ENCODE measurements at regions not wholly inside any gene's neighbourhood (a gene's known extent, or its start where the extent isn't known, plus 50 kb on each side); places are given as distances from the start of the nearest gene placed in this dataset.
A peak's percentile ranks its signal among the peaks of the same experiment; 100 is the strongest.

DNA sequence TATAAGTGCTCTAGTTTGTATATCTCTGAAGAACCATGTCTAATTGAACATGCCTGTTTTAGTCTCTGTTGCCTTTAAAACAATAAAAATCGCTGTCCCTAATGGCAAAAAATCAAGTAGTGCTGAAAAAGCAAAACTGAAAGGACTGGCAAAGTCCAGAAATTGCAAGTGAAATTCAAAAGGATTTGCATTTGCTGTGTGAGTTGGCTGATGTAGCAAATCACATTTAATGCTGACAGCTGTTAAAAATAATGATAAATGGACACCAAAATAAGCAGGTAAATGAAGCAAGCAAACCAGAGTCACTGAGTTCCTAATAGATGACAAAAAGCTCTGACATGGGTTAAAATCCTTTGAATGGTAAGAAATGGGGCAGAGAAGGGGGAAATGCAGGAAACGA, 874.1 kb downstream of the GRM8 start:
- DNase-seq: no peak

DNA sequence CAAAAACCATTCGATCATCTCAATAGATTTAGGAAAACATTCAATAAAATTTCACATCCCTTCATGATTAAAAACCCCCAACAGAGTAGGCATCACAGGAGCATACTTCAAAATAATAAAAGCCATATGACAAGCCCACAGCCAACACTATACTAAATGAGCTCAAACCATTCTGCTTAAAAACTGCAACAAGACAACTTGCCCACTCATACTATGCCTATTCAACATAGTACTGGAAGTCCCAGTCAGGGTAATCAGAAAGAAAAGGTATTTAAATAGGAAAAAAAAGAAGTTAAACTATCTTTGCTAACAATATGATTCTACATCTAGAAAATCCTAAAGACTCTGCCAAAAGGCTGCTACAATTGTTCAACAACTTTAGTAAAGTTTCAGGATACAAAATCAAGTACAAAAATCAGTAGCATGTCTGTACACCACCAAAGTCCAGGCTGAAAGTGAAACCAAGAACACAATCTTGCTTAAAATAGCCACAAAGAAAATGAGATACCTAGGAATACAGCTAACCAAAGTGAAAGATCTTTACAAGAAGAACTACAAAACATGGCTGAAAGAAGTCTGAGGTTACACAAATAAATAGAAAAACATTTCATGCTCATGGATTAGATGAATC, 882.6 kb downstream of the GRM8 start:
- no peak for DNase-seq

DNA sequence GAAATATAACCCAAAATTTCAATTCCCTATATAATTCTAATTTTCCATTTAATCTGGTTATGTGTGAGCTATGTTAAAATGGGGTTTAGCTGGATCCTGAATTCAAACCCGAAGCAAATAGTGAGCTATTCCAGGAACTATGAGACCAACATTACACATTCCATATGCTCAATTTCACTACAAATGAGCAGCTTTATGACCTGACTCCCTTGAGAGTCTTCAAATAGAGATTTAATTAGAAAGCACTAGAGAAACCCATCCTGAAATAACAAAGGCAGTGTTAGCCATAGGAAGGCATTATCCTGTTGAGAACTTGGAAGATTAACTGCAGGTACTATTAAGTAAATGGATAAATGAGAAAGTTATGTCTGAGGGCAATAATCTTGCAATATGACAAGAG, 890.0 kb downstream of the GRM8 start:
- no peak for DNase-seq

DNA sequence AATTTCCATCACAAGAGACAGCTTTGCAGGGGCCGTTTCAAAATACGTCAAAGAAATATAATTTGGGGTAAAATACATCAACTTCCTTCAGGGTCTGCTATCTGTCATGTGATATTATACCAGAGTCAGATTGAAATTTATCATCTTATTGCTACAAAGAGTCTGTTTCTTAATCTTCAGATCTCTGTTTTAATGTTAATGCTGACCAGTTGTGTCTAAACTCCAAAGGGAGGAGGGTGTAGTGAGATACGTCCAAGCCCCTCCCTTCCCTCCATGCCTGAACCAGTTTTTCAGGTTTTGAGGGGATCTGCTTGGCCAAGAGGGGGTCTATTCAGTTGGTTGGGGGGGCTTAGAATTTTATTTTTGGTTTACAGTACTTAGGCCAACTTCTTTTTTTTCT, 891.6 kb downstream of the GRM8 start:
- DNase-seq: no peak

DNA sequence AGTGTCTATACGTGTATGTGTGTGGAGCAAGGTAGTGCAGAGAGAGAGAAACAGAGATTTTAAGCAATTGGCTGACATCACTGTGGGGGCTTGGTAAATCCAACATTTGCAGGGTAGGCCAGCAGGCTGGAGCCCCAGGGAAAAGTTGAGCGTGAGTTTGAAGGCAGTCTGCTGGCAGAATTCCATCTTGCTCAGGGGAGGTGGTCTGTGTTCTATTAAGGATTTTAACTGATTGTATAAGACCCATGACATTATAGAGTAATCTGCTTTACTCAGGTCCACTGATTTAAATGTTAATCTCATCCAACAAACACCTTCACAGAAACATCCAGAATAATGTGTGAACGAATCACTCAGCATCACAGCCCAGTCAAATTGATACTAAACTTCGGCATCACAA, 912.9 kb downstream of the GRM8 start:
- no peak for DNase-seq

DNA sequence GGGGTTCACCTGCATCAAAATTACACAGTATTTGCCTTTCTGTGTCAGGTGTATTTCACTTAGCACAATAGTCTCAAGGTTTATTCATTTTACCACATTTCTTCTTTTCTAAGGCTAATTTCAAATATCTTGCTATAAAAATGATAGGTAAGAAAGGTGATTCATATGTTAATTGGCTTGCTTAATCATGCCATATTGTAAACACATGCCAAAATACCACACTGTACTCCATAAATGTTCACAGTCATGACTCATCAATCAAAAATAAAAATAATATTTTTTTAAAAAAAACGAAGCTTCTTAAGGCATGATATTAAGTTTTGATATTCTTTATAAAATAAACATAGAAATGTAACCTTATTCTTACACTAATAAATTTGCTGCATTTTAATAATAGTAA, 947.1 kb downstream of the GRM8 start:
- no peak for DNase-seq

DNA sequence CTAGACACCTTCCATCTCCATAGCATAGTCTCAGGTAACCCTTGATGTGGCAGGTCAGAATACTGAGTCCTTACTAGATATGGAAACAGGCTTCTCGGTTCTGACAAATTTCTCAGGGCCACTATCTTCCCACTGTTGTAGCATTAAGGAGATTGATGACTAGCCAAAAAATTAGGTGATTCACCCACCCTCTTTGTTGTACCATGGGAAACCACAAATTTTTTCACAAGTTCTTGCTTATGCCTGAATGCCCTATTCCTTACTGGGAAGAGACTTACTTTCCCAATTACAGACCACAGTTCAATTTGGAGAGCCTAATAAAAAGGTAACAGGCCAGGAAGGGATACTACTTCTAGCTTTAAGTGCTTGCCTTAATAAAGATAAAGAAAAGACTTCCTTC, 948.8 kb downstream of the GRM8 start:
- no peak for DNase-seq

DNA sequence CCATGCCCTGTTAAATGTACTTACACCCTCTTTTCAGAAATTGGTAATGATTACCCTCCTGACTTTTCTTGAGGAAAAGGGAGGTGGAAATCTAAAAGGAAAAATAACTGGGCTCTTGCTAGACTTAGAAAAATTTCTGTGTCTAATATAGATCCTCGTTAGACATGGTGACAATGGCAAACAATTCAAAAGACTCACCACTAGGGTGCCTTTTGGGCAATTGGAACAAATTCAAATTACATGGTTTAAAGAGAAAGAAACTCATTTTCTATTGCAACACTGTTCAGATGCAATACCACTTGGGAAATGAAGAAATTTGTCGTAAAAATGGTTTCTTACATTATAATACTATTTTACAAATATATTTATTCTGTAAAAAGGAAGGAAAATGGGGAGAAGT, 950.1 kb downstream of the GRM8 start:
- no peak for DNase-seq

DNA sequence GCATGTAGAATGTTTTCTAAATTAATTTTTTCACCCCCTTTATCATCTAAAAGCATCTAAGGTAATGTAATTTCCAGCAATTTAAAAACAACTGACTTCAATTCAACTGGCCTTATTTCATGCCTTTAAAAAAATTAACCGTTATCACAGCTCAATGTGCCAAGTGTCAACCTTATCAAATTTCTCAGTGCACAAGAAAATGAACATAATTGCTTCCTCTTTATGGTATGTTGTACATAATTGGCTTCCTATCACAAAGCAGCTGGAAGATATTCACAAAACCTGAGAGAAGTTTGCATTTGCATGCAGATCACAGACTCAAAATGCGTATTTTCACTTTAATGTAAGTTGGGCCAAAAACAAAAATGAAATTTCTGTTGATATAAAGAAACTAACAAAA, 966.4 kb downstream of the GRM8 start:
- DNase-seq: no peak

DNA sequence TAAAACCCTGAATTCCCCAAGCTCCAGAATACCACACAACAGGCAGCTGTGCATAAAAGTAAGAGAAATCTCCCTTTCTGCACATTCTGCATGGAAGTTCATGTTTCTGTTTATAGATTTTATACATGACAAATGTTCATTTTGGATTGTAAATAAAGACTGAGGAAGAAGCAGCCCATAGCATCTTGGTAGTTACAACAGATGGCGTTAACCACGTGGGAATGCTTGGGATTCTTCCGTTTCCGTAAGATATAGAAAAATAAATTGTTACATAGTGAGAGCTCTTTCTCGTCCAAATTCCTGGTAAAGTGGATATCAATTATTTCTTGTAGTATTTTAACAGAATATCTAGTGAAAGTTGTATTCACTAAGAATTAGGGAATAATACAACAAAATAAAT, 1016.5 kb downstream of the GRM8 start:
- no peak for DNase-seq

DNA sequence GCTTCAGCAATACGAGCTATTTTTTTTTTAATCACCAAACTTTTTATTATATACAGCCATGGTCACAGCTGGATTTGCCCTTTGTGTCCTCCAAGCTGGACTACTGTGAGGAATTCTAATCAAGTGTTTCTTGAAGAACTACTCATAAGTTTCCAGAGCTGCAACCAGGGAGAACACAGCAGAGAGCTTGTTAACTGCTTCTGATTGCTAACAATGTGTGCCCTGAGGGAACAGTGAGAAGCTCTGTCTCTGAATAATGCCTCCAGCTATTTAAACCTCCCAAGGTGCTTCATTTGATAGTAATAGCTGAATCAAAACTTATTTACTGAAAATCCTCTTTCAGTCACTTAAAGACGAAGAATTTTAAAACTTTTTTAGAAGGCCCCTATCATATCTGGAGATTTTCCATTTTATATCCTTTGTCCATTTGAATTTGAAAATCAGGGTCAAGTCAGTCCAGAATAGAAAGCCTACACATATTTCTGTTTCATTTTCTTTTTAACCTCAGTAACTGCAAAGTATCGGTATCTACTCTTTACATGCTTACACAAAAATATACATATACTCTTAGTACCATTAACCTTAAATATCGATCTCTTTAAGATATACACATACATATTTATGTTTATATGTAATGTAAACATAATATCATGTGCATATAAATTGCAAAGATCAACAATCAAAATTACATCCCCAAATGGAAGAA, 1024.2 kb downstream of the GRM8 start:
- no peak for DNase-seq

DNA sequence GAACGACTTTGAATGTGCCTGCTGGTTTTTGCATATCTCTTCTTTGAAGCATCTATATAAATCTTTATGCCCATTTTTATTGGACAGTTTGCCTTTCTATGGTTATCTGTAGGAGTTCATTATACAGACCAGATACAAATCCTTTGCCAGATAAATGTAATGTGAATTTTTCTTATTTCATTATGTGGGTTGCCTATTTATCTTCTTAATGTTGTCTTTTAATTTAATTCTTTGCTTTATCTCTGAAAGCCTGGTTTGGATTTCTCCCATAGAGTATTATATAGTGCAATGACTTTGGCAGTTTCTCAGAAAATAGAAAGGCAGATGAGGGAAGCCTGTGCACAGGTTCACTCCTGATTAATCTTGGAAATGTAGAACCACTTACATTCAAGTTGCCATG, 1025.1 kb downstream of the GRM8 start:
- no peak for DNase-seq

DNA sequence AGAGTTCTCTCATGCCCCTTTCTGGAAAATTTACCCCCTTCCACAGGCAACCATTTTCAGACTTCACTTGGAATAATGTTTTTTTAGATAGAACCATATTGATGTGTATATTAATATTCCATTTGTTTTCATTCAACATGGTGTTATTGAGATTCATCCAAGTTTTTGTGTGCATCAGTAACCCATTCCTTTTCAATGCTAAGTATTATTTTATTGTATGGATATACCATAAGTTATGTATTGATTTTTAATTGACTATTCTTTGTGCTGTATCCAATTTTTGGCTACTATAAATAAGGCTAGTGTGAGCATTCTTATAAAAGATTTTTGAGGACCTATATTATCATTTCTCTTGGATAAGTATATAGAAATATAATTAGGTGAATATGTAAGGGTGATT, 1025.7 kb downstream of the GRM8 start:
- no peak for DNase-seq

DNA sequence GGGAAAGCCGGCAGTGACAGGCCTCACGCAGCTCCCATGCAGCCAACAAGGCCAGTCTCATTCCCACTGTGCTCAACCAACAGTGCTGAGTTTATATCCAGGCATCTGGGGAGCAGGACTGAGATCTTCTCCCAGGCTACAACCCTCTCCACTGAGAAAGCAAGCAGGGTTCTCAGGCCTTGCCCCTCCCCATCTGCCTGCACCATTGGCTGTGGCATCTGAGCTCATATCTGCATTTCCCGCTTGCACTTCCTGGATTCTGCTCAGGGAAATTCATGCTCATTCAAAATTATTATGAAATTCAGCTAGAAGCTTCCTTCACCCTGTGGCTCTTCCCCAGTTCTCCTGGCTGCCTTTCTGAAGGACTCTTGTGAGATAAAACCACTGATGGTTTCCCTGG, 1029.0 kb downstream of the GRM8 start:
- no peak for DNase-seq

DNA sequence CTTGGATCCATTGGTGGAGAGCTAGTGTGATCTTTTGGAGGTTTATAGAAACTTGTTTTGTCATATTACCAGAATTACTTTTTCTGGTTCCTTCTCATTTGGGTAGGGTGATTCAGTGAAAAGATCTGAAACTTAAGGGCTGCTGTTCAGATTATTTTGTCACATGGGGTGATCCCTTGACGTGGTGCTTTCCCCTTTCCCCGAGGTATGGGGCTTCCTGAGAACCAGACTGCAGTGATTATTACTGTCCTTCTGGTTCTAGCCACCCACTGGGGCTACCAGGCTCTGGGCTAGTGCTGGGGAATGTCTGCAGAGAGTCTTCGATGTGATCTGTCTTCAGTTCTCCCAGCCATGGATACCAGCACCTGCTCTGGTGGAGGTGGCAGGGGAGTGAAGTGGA, 1030.0 kb downstream of the GRM8 start:
- no peak for DNase-seq

DNA sequence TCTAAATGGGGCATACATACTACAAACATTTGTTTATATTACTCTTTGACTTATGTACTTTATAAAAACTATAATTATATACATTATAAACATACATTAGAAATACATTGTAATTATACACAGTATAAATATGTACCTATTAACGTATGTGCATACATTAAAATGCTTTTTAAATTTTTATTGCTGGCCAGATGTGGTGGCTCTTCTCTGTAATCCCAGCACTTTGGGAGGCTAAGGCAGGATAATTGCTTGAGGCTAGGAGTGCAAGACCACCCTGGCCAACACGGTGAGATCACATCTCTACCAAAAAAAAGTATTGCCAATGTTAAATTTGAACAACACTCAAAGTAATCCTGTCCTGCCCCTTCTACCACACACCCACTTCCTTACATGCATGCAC, 1037.0 kb downstream of the GRM8 start:
- DNase-seq: no peak

DNA sequence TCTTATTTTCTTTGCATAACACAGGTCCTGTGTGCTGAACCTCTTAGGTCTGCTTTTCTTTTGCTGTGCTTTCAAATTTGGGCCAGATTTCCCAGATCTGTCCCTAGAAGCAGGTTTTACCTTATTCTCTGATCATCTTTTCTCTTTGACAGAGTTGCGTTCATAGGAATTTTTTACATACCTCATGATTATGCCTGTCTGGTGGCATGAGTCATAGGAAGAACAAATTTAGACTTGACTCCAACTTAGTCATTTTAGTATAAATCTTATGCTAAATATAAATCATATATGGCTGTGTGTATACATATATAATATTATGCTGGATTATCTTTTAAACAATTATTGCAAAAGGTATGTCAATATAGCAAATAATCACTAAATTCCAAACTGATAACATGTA, 1038.9 kb downstream of the GRM8 start:
- DNase-seq: no peak

DNA sequence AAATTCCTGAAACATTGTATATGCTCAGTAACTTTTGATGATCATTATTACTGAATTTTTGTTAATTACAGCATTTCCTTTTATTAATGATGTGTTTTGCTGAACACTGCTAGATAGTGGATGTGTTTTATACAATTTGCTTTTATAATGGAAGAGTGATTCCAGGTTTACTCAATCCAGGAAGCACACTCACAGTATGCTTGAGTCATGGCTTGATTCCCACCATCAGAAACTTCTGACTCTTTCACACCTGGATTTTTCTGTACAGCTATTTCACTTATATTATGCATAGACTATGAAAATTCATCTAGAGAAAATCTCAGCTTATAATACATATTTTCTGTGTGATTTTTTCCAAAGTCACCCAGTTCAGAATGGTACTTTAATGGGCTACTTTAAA, 1040.9 kb downstream of the GRM8 start:
- DNase-seq: no peak

DNA sequence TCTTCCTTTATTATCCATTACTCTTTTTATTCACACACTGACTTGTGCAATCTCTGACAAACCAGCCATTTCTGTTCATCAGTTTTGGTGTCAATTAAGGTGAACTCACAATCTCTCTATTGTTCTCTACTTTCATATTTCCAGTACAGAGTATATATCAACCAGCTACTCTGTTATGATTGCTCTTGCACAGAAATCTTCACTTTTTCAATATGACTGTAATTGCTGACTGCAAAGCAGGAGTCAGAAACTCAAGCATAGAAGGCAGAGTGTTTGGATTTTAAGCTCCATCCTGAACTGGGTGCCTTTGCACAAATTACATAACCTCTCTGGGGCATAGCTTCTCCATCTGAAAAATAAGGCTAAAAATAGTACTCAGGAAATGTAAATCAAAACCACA, 1042.0 kb downstream of the GRM8 start:
- no peak for DNase-seq

DNA sequence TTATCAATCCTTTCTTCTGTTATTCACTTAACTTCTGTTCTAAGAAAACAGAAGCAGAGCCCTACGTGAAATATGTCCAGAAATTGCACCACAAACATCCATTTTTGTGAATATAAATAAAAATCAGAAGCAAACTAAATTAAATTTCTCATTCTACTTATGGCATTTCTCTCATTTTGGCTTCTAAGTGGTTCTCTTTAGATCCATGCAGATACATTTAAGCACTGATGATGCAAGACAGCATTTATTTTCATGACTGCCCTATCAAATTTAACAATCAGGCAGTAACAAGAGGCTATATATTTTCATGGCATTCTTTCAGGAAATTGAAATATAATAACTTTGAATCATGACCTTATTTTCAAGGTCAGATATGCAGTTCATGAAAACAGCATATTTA, 1049.6 kb downstream of the GRM8 start:
- no peak for DNase-seq

DNA sequence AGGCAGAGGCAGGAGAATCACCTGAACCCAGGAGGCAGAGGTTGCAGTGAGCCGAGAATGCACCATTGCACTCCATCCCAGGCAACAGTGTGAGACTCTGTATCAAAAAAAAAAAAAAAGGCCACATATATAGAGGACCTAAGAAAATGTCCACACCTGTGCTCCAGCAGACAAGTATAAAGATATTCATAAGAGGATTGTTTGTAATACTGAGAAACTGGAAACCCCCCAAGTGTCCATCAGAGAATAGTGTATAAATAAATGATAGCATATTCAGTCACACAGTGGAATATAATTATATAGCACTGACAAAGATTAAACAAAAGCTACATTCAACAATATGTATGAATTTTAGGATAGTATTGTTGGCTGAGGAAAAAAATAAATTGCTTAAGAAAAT, 1050.6 kb downstream of the GRM8 start:
- DNase-seq: no peak

DNA sequence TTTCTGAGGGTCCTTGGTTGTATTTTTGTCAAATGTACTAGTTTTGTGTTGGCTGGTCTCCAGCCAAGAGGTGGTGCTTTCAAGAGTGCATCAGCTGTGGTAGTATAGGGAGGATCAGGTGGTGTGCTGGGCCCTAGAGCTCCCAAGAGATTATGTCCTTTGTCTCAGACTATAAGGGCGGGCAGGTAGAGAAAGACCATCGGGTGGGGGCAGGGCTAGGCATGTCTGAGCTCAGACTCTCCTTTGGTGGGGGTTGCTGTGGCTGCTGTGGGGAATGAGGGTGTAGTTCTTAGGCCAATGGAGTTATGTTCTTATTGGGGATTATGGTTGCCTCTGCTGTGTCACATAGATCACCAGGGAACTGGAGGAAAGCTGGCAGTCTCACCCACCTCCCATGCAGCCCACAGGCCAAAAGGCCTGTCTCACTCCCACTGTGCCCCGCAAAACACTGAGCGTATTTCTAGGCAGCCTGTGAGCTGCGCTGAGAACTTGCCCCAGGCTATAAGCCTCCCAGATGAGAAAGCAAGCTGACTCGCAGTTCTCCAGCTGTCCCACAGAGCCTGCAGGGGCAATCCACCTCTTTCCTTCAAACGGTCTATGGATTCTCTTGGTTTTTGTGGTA, 1066.7 kb downstream of the GRM8 start:
- peak; percentile 82 for DNase-seq

DNA sequence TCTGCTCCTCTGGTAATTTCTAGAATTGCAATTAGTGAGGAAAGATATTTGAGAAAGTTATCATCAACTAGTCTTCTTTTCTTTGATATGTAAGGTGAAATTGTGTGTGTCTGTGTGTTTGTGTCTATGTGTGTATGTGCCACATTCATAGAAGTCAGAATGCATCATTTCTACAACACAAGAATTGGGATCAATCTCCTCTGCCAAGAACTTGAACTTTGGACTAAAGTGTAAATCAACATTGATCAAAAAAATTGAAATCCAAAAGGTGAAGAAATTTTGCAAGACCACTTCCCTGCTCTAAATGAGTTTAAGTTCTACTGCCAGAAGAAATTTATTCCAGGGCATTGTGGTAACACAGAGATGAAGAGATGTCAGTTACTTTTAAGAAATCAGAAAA, 1072.8 kb downstream of the GRM8 start:
- no peak for DNase-seq

DNA sequence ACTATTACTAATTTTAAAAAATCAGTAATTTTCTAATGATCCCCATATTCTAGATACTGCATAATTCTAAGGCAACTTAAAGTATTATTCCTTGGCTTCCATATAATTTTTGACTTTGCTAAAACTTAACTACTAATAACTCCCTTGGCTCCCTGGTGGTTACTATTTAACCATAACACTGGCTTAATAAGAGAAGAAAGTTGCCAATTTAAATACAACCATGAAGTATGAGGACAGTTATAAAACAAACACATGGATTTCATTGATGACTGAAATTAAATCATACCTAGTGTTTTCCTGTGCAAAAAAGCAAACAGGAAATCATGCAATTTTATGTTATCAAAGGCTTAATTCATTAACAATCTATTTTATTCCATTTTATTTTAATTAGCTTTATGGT, 1073.9 kb downstream of the GRM8 start:
- no peak for DNase-seq

DNA sequence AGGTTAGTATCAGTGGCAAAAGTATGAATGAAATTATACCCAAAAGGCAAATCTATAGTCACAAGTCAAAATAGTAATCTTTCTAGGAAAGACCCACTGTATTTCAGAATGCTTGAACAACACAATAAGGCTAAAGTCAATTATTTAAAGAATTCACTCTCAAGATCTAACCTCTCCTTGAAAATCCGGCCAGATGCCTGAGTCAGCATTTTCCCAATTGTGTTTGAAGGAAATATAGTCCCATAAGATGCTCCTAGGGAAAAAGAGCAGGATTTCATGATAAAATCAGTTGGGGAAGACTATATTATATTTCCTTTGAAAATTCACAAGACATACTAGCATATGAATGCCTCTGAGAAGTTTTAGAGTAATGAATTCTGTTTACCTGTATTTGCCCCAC, 1075.0 kb downstream of the GRM8 start:
- no peak for DNase-seq
